Prostate gland (tissue), 2 donors: ENCODE measurements at regions not wholly inside any gene's neighbourhood (a gene's known extent, or its start where the extent isn't known, plus 50 kb on each side); places are given as distances from the start of the nearest gene placed in this dataset.

ENCODE experiments used
- POLR2A ChIP-seq: fragments of 450-650 bp; IDR thresholded peaks from one replicate; pipeline ENCODE4 v1.6.1; 2016; ENCODE audit warnings: antibody characterized with exemption, mild to moderate bottlenecking
- TF ChIP-seq, protein P1 (sequence below), 4 experiments: fragments of 200-600 bp in 2 of 4; fragments of 450-650 bp in 2 of 4; sonication (generic) in 2 of 4; IDR thresholded peaks; 1 replicate in 3 of 4; 2 replicates in 1 of 4; pipeline ENCODE4 v1.5.1; 2016 to 2019; ENCODE audit warnings: antibody characterized with exemption in 4 of 4, mild to moderate bottlenecking in 2 of 4, moderate library complexity in 2 of 4

DNA sequence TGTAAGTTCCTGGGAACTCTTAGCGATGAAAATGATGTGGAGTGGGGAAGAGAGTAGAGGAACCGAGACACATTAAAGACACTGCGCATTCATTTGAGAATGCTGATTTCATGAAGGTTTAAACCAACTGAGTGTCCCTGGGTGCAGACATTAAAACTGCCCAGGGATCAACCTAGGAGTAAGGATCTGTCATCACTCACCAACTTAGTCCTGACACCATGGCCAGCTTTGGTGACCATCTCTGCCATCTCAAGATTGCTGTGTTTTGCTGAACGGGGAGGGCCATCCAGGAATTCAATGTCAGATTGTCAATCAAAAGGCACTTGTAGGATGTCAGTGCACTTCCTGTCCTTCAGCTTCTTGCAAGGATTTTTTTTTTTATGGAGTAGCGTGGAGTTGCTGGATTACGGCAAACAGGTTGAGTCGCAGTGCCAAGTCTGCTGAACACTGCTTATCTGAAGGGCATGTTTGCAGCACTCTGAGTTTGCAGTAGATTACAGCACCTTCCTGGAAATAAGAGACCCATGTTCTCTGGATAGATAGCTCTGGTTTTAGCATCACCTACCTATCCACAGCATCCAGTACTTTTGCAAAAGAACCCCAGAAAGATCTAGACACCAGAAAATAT, 258.1 kb upstream of the IRX3 start:
- TF ChIP-seq, protein P1, sequence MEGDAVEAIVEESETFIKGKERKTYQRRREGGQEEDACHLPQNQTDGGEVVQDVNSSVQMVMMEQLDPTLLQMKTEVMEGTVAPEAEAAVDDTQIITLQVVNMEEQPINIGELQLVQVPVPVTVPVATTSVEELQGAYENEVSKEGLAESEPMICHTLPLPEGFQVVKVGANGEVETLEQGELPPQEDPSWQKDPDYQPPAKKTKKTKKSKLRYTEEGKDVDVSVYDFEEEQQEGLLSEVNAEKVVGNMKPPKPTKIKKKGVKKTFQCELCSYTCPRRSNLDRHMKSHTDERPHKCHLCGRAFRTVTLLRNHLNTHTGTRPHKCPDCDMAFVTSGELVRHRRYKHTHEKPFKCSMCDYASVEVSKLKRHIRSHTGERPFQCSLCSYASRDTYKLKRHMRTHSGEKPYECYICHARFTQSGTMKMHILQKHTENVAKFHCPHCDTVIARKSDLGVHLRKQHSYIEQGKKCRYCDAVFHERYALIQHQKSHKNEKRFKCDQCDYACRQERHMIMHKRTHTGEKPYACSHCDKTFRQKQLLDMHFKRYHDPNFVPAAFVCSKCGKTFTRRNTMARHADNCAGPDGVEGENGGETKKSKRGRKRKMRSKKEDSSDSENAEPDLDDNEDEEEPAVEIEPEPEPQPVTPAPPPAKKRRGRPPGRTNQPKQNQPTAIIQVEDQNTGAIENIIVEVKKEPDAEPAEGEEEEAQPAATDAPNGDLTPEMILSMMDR (IDR thresholded peaks at IDR 0.05), result no peak
- no peak for TF ChIP-seq POLR2A
